HEK293T (cell line): ENCODE measurements at regions not wholly inside any gene's neighbourhood (a gene's known extent, or its start where the extent isn't known, plus 50 kb on each side); places are given as distances from the start of the nearest gene placed in this dataset.

Experiments used
- BHLHE40 ChIP-seq: fragments of 450-650 bp; IDR thresholded peaks from 2 replicates; pipeline ENCODE4 v1.6.1; 2016; ENCODE audit warnings: mild to moderate bottlenecking, moderate library complexity, borderline replicate concordance
- CTBP1 ChIP-seq: fragments of 450-650 bp; IDR thresholded peaks from 2 replicates; pipeline ENCODE4 v1.6.1; 2016; ENCODE audit warnings: borderline replicate concordance
- FOXA1 ChIP-seq: fragments of 450-650 bp; IDR thresholded peaks from 2 replicates; pipeline ENCODE4 v1.6.1; 2016; ENCODE audit warnings: mild to moderate bottlenecking
- FOXK2 ChIP-seq: fragments of 450-650 bp; IDR thresholded peaks from 2 replicates; pipeline ENCODE4 v1.6.1; 2016; ENCODE audit warnings: mild to moderate bottlenecking
- FOXM1 ChIP-seq: fragments of 450-650 bp; IDR thresholded peaks from 2 replicates; pipeline ENCODE4 v1.6.1; 2017; ENCODE audit warnings: mild to moderate bottlenecking, borderline replicate concordance
- NFRKB ChIP-seq: fragments of 450-650 bp; IDR thresholded peaks from 2 replicates; pipeline ENCODE4 v1.6.1; 2016; ENCODE audit warnings: mild to moderate bottlenecking, moderate library complexity
- SP1 ChIP-seq: fragments of 450-650 bp; IDR thresholded peaks from 2 replicates; pipeline ENCODE4 v1.6.1; 2017
- SUZ12 ChIP-seq: fragments of 450-650 bp; IDR thresholded peaks from 2 replicates; pipeline ENCODE4 v1.6.1; 2016; ENCODE audit warnings: mild to moderate bottlenecking

- TF ChIP-seq SP1 (no peak), NFRKB (no peak), SUZ12 (no peak), FOXA1 (no peak), BHLHE40 (no peak), FOXK2 (no peak), CTBP1 (no peak), FOXM1 (no peak)
These were observed 136.6 kb upstream of the ZC3H15 start for GRCh38 chr2:186349508-186349907.
